ENCODE measurements at regions not wholly inside any gene's neighbourhood (a gene's known extent, or its start where the extent isn't known, plus 50 kb on each side); places are given as distances from the start of the nearest gene placed in this dataset.

DNA sequence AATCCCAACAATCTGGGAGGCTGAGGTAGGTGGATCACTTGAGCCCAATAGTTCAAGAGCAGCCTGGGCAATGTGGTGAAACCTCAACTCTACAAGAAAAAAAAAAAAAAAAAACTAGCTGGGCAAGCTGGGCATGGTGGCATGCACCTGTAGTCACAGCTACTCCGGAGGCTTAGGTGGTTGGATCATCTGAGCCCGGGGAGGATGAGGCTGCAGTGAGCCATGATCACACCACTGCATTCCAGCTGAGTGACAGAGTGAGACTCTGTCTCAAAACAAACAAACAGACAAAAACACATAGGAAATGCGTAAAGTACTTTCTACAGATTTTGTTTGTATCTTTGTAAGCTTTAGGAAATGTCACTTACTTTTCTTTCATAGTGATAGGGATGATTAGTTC lies 307.2 kb upstream of the NR3C2 start:
- DNase-seq (ENCODE audit: low read depth) = no peak

DNA sequence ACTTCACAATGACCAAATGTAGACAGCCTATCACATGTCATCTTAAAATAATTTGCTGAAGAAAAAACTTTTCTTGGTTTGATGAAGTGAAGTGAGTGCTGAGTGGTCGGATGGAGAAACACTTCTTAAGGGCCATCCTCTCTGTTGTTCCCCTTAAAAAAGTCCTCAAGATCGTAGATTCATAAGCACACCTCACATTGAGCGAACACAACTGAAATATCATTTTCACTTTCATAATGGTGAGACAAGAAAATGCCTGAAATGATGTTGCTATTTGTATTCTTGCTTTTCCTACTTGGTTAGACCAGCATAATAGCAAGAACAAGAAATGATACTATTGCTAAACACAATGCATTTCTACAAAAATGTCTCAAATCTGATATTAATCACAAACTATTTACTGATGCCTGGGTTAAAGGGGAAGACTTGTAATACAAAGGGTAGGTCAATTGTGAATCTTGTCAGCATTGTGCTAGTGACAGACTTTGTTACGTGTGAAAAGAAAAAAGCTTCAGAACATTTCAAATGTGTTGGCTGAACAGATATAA lies 305.6 kb upstream of the NR3C2 start:
- DNase-seq (ENCODE audit: low read depth) = no peak

GRCh38 chr4:148740701-148741100 lies 298.5 kb upstream of the NR3C2 start:
- no peak for DNase-seq (ENCODE audit: low read depth)

DNA sequence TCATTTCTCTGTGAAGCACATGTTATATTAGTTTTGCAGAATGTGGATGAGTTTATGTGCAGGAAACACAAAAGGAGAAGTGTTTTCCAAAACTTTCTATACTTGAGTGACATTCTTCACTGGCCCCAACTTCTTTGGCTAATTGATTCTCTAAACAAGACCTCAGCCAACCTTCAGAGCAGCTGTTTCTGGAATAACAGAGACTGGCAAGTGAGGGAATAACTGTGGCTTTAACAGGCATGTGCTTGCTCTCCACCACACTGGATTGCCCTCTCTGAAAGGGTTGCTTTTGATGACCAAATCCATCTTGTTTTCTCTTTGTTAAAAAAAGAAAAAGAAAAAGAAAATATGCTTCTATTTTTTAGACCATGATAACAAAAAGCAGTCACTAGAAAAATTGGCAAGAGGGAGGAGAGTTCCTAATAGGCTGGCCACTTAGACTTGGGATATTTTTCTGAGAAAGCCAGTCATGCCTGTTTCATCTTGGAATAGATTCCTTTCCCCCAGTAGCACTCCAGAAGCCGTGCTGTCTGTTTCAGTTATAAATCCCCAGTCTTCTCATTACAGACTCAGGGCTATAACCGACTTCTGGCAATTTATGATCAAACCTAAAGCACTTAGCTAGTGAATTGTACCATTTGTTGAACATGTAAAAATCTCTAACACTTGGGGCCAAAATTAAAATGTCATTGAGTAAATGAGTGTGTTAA lies 295.0 kb upstream of the NR3C2 start:
- no peak for DNase-seq (ENCODE audit: low read depth)

DNA sequence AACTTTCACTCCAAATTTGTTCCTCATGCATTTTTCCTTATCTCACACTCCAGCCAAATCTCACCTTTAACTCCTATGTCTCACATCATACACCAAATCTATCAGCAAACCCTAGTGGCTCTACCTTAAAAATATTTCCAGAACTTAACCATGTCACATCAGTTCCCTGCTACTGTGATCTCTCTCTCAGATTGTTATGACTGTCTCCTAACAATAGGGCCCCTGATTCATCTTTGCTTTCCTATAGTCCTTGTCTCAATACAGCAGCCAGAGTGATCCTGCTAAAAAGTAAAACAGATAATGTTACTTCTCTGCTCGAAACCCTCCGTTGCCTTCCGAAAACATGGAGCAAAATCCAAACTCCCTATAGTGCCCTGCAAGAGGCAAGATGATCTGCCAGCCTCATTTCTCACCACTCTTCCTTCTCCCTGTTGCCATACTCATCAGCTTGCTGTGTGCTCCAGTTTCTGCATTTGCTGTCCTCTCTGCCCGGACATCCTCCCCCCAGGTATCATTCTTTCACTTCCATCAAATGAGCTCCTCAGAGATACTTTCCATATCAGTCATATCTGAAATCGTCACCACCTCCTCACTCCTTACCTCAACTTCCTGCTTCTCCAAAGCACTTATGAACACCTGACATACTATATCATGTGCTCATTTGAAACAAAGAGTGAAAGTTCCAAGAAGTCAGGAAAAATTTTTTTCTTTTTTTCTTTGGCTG lies 293.4 kb upstream of the NR3C2 start:
- no peak for DNase-seq (ENCODE audit: low read depth)

GRCh38 chr4:148730766-148731165 lies 288.6 kb upstream of the NR3C2 start:
- DNase-seq (ENCODE audit: low read depth) = no peak

DNA sequence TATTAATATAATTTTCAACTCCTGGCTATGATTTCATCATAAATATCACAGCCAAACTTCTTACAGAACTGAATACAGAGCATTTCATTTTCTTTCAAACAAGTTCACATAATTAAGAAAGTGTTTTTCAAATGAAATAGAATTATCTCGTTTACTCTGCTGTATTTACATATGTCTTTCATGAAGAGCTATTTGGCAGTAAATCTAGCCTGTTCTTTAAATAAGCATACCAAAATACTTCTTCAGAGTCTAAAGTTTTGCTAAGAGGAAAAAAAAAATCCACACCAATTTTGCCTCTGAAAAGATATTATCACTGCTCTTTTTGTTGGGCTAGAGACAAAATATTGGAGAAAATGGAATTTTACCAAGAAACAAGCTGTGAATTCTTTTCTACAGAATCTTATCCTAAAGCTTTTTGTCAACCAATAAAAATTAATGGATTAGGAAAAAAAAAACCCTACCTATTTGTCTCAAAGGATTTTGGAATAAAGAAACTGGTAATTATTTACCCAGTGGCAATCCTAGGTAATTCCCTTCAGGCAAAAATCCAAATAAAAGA lies 287.9 kb upstream of the NR3C2 start:
- no peak for DNase-seq (ENCODE audit: low read depth)

GRCh38 chr4:148717988-148718387 lies 275.8 kb upstream of the NR3C2 start:
- DNase-seq (ENCODE audit: low read depth) = no peak

GRCh38 chr4:148716431-148717052 lies 274.3 kb upstream of the NR3C2 start:
- DNase-seq (ENCODE audit: low read depth) = no peak

- no peak for DNase-seq (ENCODE audit: low read depth)
Measured at GRCh38 chr4:148704291-148704690, 262.1 kb upstream of the NR3C2 start.

DNA sequence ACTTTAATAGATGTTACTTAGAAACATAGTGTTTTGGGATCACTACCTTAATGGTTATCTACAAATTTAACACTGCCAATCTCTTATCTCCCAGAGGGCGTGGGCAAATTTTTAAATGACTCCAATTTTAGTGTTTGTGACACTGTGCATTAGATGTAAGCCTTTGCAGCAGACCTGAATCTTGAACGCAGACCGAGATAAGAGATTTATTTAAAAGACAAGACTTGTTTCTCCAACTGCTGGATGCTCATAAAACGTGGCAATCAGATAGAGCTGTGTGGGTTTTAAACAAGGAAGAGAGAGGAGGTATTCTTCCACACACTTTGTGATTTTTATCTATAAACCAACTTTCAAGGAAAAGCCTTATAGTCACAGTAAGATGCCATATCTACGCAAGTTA lies 252.5 kb upstream of the NR3C2 start:
- DNase-seq (ENCODE audit: low read depth) = no peak

DNA sequence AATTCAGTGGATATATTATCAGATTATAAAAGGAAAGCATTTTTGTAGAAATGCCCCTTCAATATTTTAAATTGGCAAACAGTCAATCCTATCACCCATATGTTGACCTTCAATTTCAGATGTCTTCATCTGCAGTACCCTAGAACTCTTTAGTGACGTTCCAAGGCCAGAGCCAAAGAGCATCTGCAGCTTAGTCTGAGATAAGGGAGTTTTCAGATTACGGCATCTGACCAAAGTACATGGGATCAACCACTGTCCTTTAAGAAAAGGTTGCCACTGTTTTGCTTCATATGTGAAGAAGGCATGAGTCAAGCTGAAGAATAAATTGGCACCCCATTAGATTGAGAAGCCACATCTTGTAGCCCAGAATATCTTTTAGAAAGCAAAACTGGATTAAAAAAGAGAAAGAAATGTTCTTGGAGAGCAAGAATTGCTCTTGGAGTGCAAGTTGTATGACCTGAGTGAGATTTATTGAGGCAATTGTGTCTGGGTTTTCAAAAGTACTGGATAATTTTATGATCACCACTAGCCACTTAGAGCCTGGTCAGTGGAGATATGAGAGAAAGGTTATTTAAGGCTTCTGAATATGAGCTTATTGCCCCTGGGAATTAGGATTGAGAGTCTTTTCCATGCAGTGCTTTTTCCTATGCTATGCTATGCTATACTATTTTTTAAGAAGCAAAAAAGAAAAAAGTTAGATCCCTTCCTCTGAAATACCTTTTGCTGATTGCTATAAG lies 251.9 kb upstream of the NR3C2 start:
- DNase-seq (ENCODE audit: low read depth) = no peak

DNA sequence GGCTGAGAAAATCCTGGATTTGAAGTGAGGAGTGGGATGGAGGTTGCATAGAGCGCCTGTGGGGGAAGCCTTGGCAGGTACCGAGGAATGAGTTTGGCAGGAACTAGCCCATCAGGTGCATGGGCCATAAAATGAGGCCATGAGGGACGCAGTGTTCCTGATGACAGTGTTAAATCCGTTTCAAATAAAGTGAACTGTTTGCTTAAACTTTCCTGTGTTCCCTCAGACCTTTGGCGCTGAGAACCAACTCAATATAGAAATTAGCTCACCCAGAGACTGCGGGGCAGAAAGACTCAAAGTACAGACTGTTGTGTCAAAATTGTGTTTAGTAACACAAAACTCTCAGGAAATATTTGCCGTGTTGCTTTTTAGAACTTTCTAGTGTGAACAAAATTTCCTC lies 250.0 kb upstream of the NR3C2 start:
- DNase-seq (ENCODE audit: low read depth) = no peak

DNA sequence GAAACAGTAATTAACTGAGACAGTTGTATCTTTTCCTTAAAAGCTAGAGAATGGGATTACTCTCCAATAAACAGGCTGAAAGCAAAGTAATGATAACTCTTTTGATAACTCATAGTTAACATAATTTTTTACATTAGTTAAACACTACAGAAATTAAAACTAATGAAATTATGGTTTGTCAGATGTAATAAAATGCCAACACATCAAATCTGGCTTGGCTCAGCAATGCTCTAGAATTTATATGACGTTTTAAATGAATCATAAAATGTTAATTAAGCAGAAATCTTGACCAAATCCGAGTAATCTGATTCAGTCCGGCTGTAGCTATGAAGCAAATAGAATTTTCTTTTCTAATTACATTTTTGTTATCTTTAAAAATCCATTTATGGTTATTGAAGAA lies 244.2 kb upstream of the NR3C2 start:
- DNase-seq (ENCODE audit: low read depth) = no peak

- DNase-seq (ENCODE audit: low read depth) = no peak
Measured at GRCh38 chr4:148684638-148685037, 242.4 kb upstream of the NR3C2 start.

DNA sequence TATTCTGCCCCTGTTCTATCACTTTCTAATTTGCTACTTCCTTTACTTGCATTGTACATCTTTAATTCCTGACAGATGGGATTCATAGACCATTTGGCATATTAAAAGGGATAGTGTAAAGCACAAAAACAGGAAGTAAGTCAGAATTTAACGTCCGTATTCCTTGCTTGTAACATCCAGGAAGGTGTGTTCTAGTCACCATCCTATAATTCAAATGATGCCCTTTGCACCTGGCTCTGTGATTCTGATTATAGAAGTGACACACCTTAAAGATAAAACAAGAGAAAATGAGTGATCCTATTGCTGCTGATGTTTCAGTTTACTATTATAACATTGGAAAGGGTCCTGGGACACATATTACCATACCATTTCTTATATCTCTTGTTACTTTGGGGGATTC lies 238.7 kb upstream of the NR3C2 start:
- no peak for DNase-seq (ENCODE audit: low read depth)

GRCh38 chr4:148676344-148676743 lies 234.1 kb upstream of the NR3C2 start:
- DNase-seq (ENCODE audit: low read depth) = no peak

DNA sequence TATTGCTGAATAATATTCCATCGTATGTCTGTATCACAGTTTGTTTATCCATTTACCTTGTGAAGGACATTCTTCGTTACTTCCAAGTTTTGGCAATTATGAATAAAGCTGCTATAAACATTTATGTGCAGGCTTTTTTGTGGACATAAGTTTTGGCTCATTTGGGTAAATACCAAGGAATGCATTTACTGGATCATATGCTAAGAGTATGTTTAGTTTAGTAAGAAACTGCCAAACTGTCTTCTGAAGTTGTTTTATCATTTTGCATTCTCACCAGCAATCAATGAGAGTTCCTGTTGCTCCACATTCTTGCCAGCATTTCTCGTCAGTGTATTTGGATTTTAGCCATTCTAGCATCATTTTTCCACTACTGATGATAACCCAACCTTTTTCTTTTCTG lies 232.7 kb upstream of the NR3C2 start:
- no peak for DNase-seq (ENCODE audit: low read depth)

- DNase-seq (ENCODE audit: low read depth) = no peak
Measured at GRCh38 chr4:148664636-148665035, 222.4 kb upstream of the NR3C2 start.

GRCh38 chr4:148654131-148654530 lies 211.9 kb upstream of the NR3C2 start:
- no peak for DNase-seq (ENCODE audit: low read depth)

- DNase-seq (ENCODE audit: low read depth) = no peak
Measured at GRCh38 chr4:148653681-148654080, 211.5 kb upstream of the NR3C2 start.

- no peak for DNase-seq (ENCODE audit: low read depth)
Measured at GRCh38 chr4:148651991-148652390, 209.8 kb upstream of the NR3C2 start.

All from GM04503 (cell line).